ENCODE measurements at regions not wholly inside any gene's neighbourhood (a gene's known extent, or its start where the extent isn't known, plus 50 kb on each side); places are given as distances from the start of the nearest gene placed in this dataset.

DNA sequence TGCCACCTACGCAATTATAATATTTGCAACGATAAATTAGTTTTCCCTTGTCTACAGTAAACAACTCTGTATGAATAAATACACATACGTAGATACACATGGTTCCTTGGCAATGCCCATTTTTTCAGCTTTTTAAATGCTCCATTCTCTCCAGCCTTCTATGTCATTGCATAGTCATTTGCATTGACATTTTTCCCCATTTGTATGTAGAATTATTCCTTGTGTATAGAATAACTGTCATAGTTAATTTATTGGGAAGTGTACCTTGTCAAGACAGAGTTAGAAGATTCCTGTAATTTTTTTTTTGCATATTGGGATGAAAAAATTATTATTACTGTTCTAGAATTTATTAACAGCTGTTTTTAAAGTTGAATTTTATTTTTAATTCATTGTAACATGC is 736.7 kb upstream of the DPPA4 start:
- POLR2A ChIA-PET, result no interaction called here
- CTCF ChIA-PET, result no interaction called here
- TF ChIP-seq CTBP1 (IDR thresholded peaks at IDR 0.05; ENCODE audit: borderline replicate concordance) (no peak), ARNT (IDR thresholded peaks at IDR 0.05) (no peak), L3MBTL2 (conservative IDR thresholded peaks at IDR 0.05) (no peak), TARDBP (IDR thresholded peaks at IDR 0.05) (no peak), ELF4 (IDR thresholded peaks at IDR 0.05) (no peak), SP1 (IDR thresholded peaks at IDR 0.05) (no peak), LEF1 (IDR thresholded peaks at IDR 0.05; ENCODE audit: borderline replicate concordance) (no peak), NFRKB (IDR thresholded peaks at IDR 0.05) (no peak), HDGF (IDR thresholded peaks at IDR 0.05; ENCODE audit: borderline replicate concordance) (no peak), FOXK2 (IDR thresholded peaks at IDR 0.05) (no peak), ZNF384 (IDR thresholded peaks at IDR 0.05) (no peak), BHLHE40 (IDR thresholded peaks at IDR 0.05; ENCODE audit: borderline replicate concordance) (no peak), FOXA1 (IDR thresholded peaks at IDR 0.05) (no peak), FOXM1 (IDR thresholded peaks at IDR 0.05; ENCODE audit: borderline replicate concordance) (no peak), SUZ12 (IDR thresholded peaks at IDR 0.05) (no peak)
- TF ChIP-seq, protein P1, sequence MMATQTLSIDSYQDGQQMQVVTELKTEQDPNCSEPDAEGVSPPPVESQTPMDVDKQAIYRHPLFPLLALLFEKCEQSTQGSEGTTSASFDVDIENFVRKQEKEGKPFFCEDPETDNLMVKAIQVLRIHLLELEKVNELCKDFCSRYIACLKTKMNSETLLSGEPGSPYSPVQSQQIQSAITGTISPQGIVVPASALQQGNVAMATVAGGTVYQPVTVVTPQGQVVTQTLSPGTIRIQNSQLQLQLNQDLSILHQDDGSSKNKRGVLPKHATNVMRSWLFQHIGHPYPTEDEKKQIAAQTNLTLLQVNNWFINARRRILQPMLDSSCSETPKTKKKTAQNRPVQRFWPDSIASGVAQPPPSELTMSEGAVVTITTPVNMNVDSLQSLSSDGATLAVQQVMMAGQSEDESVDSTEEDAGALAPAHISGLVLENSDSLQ (IDR thresholded peaks at IDR 0.05), result no peak
- no peak for DNase-seq (ENCODE audit: extremely low spot score)

DNA sequence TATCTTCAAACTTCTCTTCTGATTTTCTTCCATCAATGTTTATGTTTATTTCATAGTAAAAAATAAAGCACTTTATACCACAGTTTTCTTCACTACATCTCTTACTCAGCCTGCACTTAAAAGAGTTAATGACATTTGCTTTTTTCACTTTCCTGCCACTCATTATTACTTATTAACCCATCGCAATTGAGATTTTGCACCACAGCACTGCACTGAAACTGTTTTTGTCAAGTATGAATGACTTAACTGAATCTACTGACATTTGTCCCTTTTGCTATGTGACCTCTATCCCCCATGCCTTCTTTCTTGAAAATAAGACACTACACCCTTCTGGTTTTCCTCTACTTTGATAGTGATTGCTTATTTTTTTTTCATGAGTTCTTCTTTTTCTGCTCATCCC is 739.7 kb upstream of the DPPA4 start:
- CTCF ChIA-PET, result no interaction called here
- no peak for DNase-seq (ENCODE audit: extremely low spot score)
- POLR2A ChIA-PET, result no interaction called here
- no peak for TF ChIP-seq FOXK2 (IDR thresholded peaks at IDR 0.05)
- TF ChIP-seq, protein P1 (IDR thresholded peaks at IDR 0.05), result no peak
- TF ChIP-seq HDGF (IDR thresholded peaks at IDR 0.05; ENCODE audit: borderline replicate concordance), result no peak
- no peak for TF ChIP-seq FOXA1 (IDR thresholded peaks at IDR 0.05)
- TF ChIP-seq SUZ12 (IDR thresholded peaks at IDR 0.05), result no peak
- no peak for TF ChIP-seq CTBP1 (IDR thresholded peaks at IDR 0.05; ENCODE audit: borderline replicate concordance)
- TF ChIP-seq ARNT (IDR thresholded peaks at IDR 0.05), result no peak
- no peak for TF ChIP-seq NFRKB (IDR thresholded peaks at IDR 0.05)
- no peak for TF ChIP-seq BHLHE40 (IDR thresholded peaks at IDR 0.05; ENCODE audit: borderline replicate concordance)
- no peak for TF ChIP-seq SP1 (IDR thresholded peaks at IDR 0.05)
- TF ChIP-seq LEF1 (IDR thresholded peaks at IDR 0.05; ENCODE audit: borderline replicate concordance), result no peak
- TF ChIP-seq TARDBP (IDR thresholded peaks at IDR 0.05), result no peak
- no peak for TF ChIP-seq L3MBTL2 (conservative IDR thresholded peaks at IDR 0.05)

DNA sequence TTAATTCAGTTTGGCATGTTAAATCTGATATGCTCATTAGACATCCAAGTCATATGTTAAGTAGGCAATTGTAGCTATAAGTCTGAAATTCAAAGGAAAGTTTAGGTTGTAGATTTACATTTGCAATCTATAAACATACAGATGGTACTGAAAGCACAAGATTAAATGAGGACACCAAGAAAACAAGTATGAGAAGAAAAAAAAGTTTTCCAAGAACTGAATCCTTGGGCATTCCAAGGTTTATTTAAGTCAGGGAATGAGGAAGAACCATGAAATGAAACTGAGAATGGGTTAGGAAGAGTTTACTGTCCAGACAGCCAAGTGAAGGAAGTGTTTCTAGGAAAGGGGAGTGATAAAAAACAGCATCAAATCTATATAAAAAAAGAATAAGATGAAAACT is 756.1 kb upstream of the DPPA4 start:
- ChIA-PET POLR2A (no interaction called here), CTCF (no interaction called here)
- no peak for TF ChIP-seq SUZ12 (IDR thresholded peaks at IDR 0.05)
- TF ChIP-seq CTBP1 (IDR thresholded peaks at IDR 0.05; ENCODE audit: borderline replicate concordance), result no peak
- TF ChIP-seq ELF4 (IDR thresholded peaks at IDR 0.05), result no peak
- no peak for TF ChIP-seq L3MBTL2 (conservative IDR thresholded peaks at IDR 0.05)
- TF ChIP-seq ARNT (IDR thresholded peaks at IDR 0.05), result no peak
- TF ChIP-seq ZNF384 (IDR thresholded peaks at IDR 0.05), result no peak
- TF ChIP-seq, protein P1 (IDR thresholded peaks at IDR 0.05), result no peak
- TF ChIP-seq FOXK2 (IDR thresholded peaks at IDR 0.05), result no peak
- TF ChIP-seq HDGF (IDR thresholded peaks at IDR 0.05; ENCODE audit: borderline replicate concordance), result no peak
- TF ChIP-seq LEF1 (IDR thresholded peaks at IDR 0.05; ENCODE audit: borderline replicate concordance), result no peak
- TF ChIP-seq FOXM1 (IDR thresholded peaks at IDR 0.05; ENCODE audit: borderline replicate concordance), result no peak
- no peak for TF ChIP-seq TARDBP (IDR thresholded peaks at IDR 0.05)
- no peak for TF ChIP-seq SP1 (IDR thresholded peaks at IDR 0.05)
- no peak for TF ChIP-seq BHLHE40 (IDR thresholded peaks at IDR 0.05; ENCODE audit: borderline replicate concordance)
- no peak for TF ChIP-seq FOXA1 (IDR thresholded peaks at IDR 0.05)
- TF ChIP-seq NFRKB (IDR thresholded peaks at IDR 0.05), result no peak
- DNase-seq (ENCODE audit: extremely low spot score), result no peak

DNA sequence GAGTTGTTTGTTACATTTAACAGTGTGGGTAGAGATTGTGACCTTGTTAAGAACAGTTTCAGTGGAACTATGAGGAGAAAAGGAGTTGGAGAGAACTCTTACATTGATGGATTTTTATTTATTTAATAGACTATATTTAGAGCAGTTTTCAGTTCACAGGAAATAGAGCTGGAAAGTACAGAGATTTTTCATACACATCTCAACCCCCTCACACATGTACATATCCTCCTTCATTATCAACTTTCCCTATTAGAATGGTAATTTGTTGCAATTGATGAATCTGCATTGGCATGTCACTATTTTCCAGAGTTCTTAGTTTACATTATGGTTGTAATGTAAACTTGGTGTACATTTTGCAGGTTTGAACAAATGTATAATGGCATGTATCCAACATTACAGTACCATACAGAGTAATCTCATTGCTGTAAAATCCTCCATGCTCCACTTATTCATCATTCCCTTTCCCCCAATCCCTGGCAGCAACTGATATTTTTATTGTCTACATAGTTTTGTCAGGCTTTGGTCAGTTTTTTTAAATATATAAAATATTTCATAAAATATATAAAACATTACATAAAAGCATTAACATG is 756.6 kb upstream of the DPPA4 start:
- TF ChIP-seq SUZ12 (IDR thresholded peaks at IDR 0.05) (no peak), SP1 (IDR thresholded peaks at IDR 0.05) (no peak), NFRKB (IDR thresholded peaks at IDR 0.05) (no peak), FOXK2 (IDR thresholded peaks at IDR 0.05) (no peak), HDGF (IDR thresholded peaks at IDR 0.05; ENCODE audit: borderline replicate concordance) (no peak), FOXM1 (IDR thresholded peaks at IDR 0.05; ENCODE audit: borderline replicate concordance) (no peak), LEF1 (IDR thresholded peaks at IDR 0.05; ENCODE audit: borderline replicate concordance) (no peak), L3MBTL2 (conservative IDR thresholded peaks at IDR 0.05) (no peak)
- CTCF ChIA-PET, result no interaction called here
- DNase-seq (ENCODE audit: extremely low spot score), result no peak
- POLR2A ChIA-PET, result no interaction called here

DNA sequence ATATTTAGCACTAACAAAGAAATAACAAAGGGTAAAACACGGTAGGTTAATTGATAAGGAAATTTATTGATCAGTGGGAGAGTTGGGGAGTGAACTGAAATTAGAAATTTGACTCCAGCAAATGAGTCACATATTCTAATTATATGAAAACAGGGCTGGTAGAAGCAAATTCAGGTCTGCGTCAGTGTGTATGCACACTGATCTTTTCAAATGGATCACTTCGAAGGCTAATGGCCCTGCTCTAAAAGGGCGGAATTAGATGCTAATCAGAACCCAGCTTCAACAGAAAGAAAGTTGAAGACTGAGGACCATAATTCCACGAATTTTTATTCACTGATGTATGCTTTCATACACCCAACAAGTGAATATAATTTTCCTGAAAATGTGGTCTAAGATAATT is 762.4 kb upstream of the DPPA4 start:
- CTCF ChIA-PET, result no interaction called here

More for the DNA sequence above, 762.4 kb upstream of the DPPA4 start:
- TF ChIP-seq ARNT (IDR thresholded peaks at IDR 0.05) (no peak), SUZ12 (IDR thresholded peaks at IDR 0.05) (no peak), NFRKB (IDR thresholded peaks at IDR 0.05) (no peak), ZNF384 (IDR thresholded peaks at IDR 0.05) (no peak), ELF4 (IDR thresholded peaks at IDR 0.05) (no peak), HDGF (IDR thresholded peaks at IDR 0.05; ENCODE audit: borderline replicate concordance) (no peak), TARDBP (IDR thresholded peaks at IDR 0.05) (no peak), L3MBTL2 (conservative IDR thresholded peaks at IDR 0.05) (no peak), FOXK2 (IDR thresholded peaks at IDR 0.05) (no peak), SP1 (IDR thresholded peaks at IDR 0.05) (no peak), LEF1 (IDR thresholded peaks at IDR 0.05; ENCODE audit: borderline replicate concordance) (no peak), FOXA1 (IDR thresholded peaks at IDR 0.05) (no peak), FOXM1 (IDR thresholded peaks at IDR 0.05; ENCODE audit: borderline replicate concordance) (no peak)
- TF ChIP-seq, protein P1 (IDR thresholded peaks at IDR 0.05), result no peak
- POLR2A ChIA-PET, result no interaction called here
- no peak for DNase-seq (ENCODE audit: extremely low spot score)

All from HEK293T (cell line).